Calu3 (cell line): ENCODE measurements at regions not wholly inside any gene's neighbourhood (a gene's known extent, or its start where the extent isn't known, plus 50 kb on each side); places are given as distances from the start of the nearest gene placed in this dataset.

Experiments used
- BruUV-seq: library from RNA; stranded (reverse); fragments of 400-500 nt; replicated peaks from 2 replicates; lab custom pipeline; 2021; lab: Mats Ljungman, UMichigan
- CTCF ChIA-PET: fragments of 300-600 bp; sonication (Branson Sonifier 250); formaldehyde crosslinking; loops from one replicate; lab custom pipeline; 2022; ENCODE audit warnings: antibody characterized with exemption; lab: Charles Lee
- DNase-seq: peaks from one replicate; pipeline ENCODE4 v3.0.0; 2022
- H3K27ac Mint-ChIP-seq: one replicate; pipeline ENCODE4 v1.8.0; 2022; ENCODE audit warnings: mixed read lengths; ENCODE audit not compliant: unreplicated experiment
- H3K27me3 Mint-ChIP-seq: one replicate; pipeline ENCODE4 v1.8.0; 2022; ENCODE audit warnings: mixed read lengths; ENCODE audit not compliant: unreplicated experiment
- H3K36me3 Mint-ChIP-seq: one replicate; pipeline ENCODE4 v1.8.0; 2022; ENCODE audit warnings: mild to moderate bottlenecking, moderate library complexity, mixed read lengths; ENCODE audit not compliant: insufficient read depth, unreplicated experiment
- H3K4me1 Mint-ChIP-seq: one replicate; pipeline ENCODE4 v1.8.0; 2022; ENCODE audit warnings: mild to moderate bottlenecking, low read depth, mixed read lengths; ENCODE audit not compliant: unreplicated experiment
- H3K4me3 Mint-ChIP-seq: one replicate; pipeline ENCODE4 v1.8.0; 2022; ENCODE audit warnings: mild to moderate bottlenecking, low read depth, moderate library complexity, mixed read lengths; ENCODE audit not compliant: unreplicated experiment
- H3K9me3 Mint-ChIP-seq: one replicate; pipeline ENCODE4 v1.8.0; 2022; ENCODE audit warnings: low read depth, mixed read lengths; ENCODE audit not compliant: unreplicated experiment
- intact Hi-C: fragments of 100-400 bp; cut with micrococcal nuclease; formaldehyde crosslinking; loops from one replicate; pipeline ENCODE4 v1.10.0; 2022; ENCODE audit not compliant: unreplicated experiment
- TF ChIP-seq, protein P1 (sequence below): fragments of 200-600 bp; IDR thresholded peaks from one replicate; pipeline ENCODE4 v1.8.0; 2022; ENCODE audit warnings: antibody characterized with exemption; ENCODE audit not compliant: unreplicated experiment

DNA sequence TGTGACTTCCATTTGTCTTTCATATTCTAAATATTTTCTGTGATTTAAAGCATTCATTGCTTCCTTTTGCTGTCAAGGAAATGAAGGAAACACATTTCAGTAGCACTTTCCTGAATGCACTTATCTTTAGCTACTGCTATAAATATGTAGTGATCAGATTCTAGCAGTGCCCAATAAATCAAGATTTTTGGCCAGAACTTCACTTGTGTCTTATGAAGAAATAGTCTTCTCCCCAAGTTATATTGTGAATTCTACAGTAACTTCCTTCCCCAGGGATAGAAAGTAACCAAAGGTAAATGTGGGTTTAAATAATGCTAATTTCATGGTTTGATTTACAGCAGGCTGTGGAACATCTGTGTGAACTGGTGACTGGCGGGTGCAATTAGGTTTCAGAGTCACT lies 77.9 kb downstream of the DMRT2 start:
- no peak for DNase-seq
- Mint-ChIP-seq H3K27me3 (no peaks in the 10 kb centered on the region), H3K9me3 (peaks cover 10% of the 10 kb centered on the region), H3K36me3 (no peaks in the 10 kb centered on the region), H3K27ac (no peak overlapping the region), H3K4me1 (no peaks in the 10 kb centered on the region), H3K4me3 (no peak overlapping the region)
- no TSS peak for BruUV-seq
- TF ChIP-seq, protein P1, sequence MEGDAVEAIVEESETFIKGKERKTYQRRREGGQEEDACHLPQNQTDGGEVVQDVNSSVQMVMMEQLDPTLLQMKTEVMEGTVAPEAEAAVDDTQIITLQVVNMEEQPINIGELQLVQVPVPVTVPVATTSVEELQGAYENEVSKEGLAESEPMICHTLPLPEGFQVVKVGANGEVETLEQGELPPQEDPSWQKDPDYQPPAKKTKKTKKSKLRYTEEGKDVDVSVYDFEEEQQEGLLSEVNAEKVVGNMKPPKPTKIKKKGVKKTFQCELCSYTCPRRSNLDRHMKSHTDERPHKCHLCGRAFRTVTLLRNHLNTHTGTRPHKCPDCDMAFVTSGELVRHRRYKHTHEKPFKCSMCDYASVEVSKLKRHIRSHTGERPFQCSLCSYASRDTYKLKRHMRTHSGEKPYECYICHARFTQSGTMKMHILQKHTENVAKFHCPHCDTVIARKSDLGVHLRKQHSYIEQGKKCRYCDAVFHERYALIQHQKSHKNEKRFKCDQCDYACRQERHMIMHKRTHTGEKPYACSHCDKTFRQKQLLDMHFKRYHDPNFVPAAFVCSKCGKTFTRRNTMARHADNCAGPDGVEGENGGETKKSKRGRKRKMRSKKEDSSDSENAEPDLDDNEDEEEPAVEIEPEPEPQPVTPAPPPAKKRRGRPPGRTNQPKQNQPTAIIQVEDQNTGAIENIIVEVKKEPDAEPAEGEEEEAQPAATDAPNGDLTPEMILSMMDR = no peak
- CTCF ChIA-PET = interaction anchor here (0.6 kb wide), 1 partner anchor 11 kb away, joined by 5 read pairs; no protein-coding TSS in a partner anchor
- intact Hi-C loops = no loop called here

DNA sequence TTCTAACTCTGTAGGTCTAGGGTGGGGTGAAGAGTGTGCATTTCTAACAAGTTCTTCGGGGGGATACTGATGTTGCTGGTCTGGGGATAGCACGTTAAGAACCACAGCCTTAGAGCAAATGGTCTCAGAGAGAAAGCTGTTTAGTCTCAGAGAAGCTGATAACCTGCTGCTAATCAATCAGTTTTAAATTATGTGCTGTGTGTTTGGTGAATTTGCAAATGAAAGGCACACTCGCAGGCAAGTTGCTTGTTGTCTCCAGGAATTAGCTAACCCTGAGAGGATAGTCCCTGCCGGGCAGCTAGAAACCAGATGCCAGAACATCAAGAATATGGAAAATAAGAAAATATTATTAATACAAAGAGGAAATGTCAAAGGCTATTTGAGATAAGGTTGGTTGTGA lies 79.2 kb downstream of the DMRT2 start:
- no peaks in the 10 kb centered on the region for H3K27me3 Mint-ChIP-seq
- H3K36me3 Mint-ChIP-seq = no peaks in the 10 kb centered on the region
- TF ChIP-seq, protein P1 = no peak
- H3K27ac Mint-ChIP-seq = no peak overlapping the region
- H3K4me1 Mint-ChIP-seq = no peaks in the 10 kb centered on the region
- no TSS peak for BruUV-seq
- CTCF ChIA-PET = no interaction called here
- DNase-seq = no peak
- no peak overlapping the region for H3K4me3 Mint-ChIP-seq
- peaks cover 10% of the 10 kb centered on the region for H3K9me3 Mint-ChIP-seq
- intact Hi-C loops = no loop called here

DNA sequence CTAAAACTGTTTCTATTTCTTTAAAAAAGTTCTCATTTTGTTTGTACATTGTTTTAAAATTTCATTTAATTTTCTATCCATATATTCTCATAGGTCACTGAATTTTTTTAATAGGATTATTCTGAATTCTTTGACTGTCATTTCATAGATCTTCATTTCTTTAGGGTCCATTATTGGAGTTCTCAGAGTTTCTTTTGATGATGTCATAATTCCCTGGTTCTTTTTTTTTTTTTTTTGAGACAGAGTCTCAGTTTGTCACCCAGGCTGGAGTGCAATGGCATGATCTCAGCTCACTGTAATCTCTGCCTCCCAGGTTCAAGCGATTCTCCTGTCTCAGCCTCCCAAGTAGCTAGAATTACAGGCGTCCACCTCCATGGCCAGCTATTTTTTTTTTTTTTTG lies 89.9 kb downstream of the DMRT2 start:
- intact Hi-C loops = no loop called here
- TF ChIP-seq, protein P1 = no peak
- no peak overlapping the region for H3K27ac Mint-ChIP-seq
- no peaks in the 10 kb centered on the region for H3K4me1 Mint-ChIP-seq
- CTCF ChIA-PET = no interaction called here
- no peaks in the 10 kb centered on the region for H3K27me3 Mint-ChIP-seq
- BruUV-seq = no TSS peak
- no peak overlapping the region for H3K4me3 Mint-ChIP-seq
- peaks cover 20% of the 10 kb centered on the region for H3K9me3 Mint-ChIP-seq
- no peak for DNase-seq
- no peaks in the 10 kb centered on the region for H3K36me3 Mint-ChIP-seq

GRCh38 chr9:1151691-1152090 lies 101.5 kb downstream of the DMRT2 start:
- Mint-ChIP-seq H3K27me3 (no peaks in the 10 kb centered on the region), H3K4me1 (no peaks in the 10 kb centered on the region), H3K9me3 (peaks cover 7% of the 10 kb centered on the region), H3K4me3 (no peak overlapping the region), H3K27ac (no peak overlapping the region), H3K36me3 (no peaks in the 10 kb centered on the region)
- no TSS peak for BruUV-seq
- DNase-seq = no peak
- CTCF ChIA-PET = no interaction called here
- intact Hi-C loops = no loop called here
- TF ChIP-seq, protein P1 = no peak
